ENCODE measurements at regions not wholly inside any gene's neighbourhood (a gene's known extent, or its start where the extent isn't known, plus 50 kb on each side); places are given as distances from the start of the nearest gene placed in this dataset.

DNA sequence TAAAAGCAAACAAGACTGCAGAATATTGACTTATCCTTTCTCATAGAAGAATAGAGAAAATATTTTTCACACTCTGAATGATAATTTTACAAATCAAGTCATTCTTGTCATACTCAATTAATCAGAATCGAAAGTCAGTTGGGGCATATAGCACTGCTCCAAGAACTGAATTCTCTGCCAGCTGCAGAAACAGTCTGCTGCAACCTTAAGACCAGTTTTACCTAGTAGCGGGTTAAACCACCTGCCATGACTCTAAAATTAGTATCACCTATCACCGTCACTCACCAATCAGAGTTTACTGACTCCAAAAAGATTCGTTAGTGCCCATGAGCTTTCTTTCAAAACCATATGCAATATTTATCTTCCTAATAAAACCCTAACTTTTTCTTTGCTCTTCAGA is 429.0 kb upstream of the GRM3 start:
- no peak overlapping the region for H3K4me3 ChIP-seq (ENCODE audit: low read depth, low read length)
- TF ChIP-seq, protein P1, sequence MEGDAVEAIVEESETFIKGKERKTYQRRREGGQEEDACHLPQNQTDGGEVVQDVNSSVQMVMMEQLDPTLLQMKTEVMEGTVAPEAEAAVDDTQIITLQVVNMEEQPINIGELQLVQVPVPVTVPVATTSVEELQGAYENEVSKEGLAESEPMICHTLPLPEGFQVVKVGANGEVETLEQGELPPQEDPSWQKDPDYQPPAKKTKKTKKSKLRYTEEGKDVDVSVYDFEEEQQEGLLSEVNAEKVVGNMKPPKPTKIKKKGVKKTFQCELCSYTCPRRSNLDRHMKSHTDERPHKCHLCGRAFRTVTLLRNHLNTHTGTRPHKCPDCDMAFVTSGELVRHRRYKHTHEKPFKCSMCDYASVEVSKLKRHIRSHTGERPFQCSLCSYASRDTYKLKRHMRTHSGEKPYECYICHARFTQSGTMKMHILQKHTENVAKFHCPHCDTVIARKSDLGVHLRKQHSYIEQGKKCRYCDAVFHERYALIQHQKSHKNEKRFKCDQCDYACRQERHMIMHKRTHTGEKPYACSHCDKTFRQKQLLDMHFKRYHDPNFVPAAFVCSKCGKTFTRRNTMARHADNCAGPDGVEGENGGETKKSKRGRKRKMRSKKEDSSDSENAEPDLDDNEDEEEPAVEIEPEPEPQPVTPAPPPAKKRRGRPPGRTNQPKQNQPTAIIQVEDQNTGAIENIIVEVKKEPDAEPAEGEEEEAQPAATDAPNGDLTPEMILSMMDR (IDR thresholded peaks at IDR 0.05; ENCODE audit: borderline replicate concordance, insufficient read depth, low read depth, low read length) = no peak

DNA sequence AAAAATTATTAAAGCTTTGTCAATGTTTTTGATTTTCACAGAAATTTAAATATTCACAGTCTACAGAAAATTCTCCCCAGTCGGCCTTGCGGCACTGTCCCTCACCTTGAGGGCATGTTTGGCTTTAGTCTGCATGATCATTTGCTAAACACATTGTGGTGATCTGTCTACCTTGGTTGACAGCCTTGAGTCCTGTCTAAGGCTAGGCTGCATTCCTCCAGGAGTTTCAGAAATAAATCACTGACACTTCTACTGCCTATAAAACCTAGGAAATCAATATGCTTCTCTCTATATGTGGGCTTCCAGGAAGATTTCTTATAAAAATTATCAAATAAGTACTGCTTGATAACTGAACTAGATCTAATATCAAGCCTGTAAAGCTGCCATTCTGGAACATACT is 430.7 kb upstream of the GRM3 start:
- no peak overlapping the region for H3K4me3 ChIP-seq (ENCODE audit: low read depth, low read length)
- TF ChIP-seq, protein P1 (IDR thresholded peaks at IDR 0.05; ENCODE audit: borderline replicate concordance, insufficient read depth, low read depth, low read length) = no peak

DNA sequence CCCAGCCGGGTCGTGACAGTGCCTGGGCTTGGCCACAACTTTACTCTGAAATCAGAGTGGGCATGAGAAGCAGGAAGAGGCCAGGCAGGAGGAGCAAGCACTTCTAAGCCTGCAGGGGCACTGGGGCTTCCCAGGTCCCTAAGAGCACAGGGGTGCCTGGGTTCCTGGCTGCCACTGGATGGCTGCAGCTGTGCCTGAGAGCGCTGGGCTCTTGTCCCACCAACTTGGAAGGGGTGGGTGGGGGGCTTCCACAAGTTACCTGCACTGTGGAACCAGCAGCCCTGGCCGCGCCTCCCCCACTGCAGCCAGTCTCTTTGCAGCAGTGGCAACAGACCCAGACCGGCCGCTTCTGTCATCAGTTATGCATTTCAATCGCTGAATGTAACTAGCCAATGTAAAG is 434.7 kb upstream of the GRM3 start:
- H3K4me3 ChIP-seq (ENCODE audit: low read depth, low read length) = no peak overlapping the region
- TF ChIP-seq, protein P1 (IDR thresholded peaks at IDR 0.05; ENCODE audit: borderline replicate concordance, insufficient read depth, low read depth, low read length) = no peak

DNA sequence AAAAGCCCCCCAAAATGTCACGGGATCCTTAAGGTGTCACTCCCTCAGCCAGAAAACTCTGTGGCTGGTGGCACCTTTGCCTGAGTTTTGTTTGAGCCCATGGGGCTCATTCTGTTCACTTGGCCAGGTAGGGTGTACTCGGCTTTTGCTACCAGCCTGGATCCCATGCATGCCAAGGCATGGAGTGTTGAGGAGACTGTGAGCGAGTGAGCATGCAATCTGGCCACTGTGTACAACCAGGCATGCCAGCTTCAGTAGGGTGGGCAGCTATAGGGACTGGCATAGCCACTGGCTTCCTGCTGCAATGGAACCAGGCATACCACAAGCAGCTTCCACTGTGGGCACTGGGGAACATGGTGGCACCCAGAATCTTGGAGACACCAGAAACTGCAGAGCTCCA is 436.0 kb upstream of the GRM3 start:
- no peak overlapping the region for H3K4me3 ChIP-seq (ENCODE audit: low read depth, low read length)
- TF ChIP-seq, protein P1 (IDR thresholded peaks at IDR 0.05; ENCODE audit: borderline replicate concordance, insufficient read depth, low read depth, low read length) = no peak

DNA sequence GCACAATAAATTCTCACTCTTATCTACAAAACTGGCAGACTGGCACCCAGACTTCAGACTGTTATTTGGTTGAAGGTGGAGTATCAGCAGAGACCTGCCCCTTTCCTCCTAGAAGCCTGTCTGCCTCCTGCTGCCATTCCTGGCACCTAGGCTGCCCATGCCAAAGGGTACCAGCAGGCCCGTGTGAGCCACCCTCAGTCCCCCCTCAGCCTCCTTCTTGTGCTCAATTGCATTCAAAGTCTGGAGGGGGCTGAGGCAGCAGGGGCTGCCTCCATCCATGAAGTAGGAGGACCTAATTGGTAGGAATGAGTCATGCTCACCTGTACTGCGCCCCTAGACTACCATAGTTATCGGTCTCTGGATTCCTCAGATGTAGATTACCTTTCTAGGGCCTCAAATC is 440.9 kb upstream of the GRM3 start:
- no peak overlapping the region for H3K4me3 ChIP-seq (ENCODE audit: low read depth, low read length)

DNA sequence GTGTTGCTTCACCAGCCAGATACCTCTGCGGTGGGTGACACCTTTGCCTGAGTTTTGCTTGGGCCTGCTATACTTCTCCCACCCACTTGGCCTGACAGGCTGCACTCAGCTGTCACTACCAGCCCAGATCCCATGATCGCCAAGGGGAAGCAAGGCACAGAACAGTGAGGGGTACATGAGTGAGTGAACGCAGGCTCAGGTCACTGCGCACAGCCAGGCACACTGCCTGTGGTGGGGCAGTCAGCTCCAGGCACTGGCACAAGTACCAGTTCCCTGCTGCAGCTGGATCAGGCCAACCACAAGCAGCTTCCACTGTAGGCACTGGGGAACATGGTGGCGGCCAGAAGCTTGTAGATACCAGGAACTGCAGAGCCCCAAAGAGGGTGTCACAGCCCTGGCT is 441.9 kb upstream of the GRM3 start:
- no peak overlapping the region for H3K4me3 ChIP-seq (ENCODE audit: low read depth, low read length)
- TF ChIP-seq, protein P1 (IDR thresholded peaks at IDR 0.05; ENCODE audit: borderline replicate concordance, insufficient read depth, low read depth, low read length) = no peak

More for the DNA sequence above, 440.9 kb upstream of the GRM3 start:
- TF ChIP-seq, protein P1 (IDR thresholded peaks at IDR 0.05; ENCODE audit: borderline replicate concordance, insufficient read depth, low read depth, low read length) = no peak

DNA sequence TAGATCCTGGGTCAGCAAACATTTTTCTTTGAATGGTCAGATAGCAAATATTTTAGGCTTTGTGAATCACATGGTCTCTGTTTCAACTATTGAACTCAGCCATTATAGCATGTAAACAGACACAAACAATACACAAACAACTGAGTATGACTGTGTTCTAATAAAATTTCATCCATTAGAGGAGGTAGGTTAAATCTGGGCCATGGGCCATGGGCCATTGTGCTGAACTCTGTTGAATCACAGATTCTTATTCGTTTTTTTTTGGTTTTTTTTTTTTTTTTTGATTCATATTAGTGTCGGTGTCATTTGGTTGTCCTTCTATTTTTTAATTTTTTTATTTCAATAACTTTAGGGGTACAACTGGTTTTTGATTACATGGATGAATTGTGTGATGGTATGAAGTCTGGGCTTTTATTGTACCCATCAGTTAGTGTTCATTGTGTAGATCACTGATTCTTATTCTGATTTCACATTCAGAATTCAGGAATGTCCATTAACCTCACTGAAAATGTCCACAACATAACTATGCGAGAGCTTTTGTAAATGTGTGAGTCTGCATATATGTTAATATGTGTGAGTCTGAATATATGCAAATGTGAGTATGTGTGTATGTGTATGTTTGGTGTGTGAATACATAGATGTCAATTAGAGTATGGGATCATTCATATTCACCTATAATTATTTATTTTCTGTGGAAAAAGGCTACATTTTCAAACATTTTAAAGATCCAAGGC is 443.7 kb upstream of the GRM3 start:
- no peak overlapping the region for H3K4me3 ChIP-seq (ENCODE audit: low read depth, low read length)
- TF ChIP-seq, protein P1 (IDR thresholded peaks at IDR 0.05; ENCODE audit: borderline replicate concordance, insufficient read depth, low read depth, low read length) = no peak

Measured in GM12875 (cell line).